A549 (cell line): ENCODE measurements at regions not wholly inside any gene's neighbourhood (a gene's known extent, or its start where the extent isn't known, plus 50 kb on each side); places are given as distances from the start of the nearest gene placed in this dataset.

ENCODE experiments used
- ATAC-seq, 2 experiments: fragments of 200-7000 bp in 1 of 2; fragments of >200 bp in 1 of 2; cut with Nextera tagmentation in 1 of 2; cut with Tn5 transposase in 1 of 2; 3 replicates each; pipeline versions ENCODE4 v1.8.0 to v1.9.1; 2018 to 2020; ENCODE audit warnings: mild to moderate bottlenecking in 1 of 2, moderate library complexity in 1 of 2
- CTCF ChIA-PET: fragments of 300-600 bp; sonication (Branson Sonifier 250); formaldehyde crosslinking; extraction: SDS; loops from one replicate; lab custom pipeline; 2021; ENCODE audit warnings: antibody characterized with exemption, inconsistent platforms; lab: Yijun Ruan, JAX
- POLR2A ChIA-PET: fragments of 350-600 bp; formaldehyde crosslinking; extraction: SDS; loops from one replicate; lab custom pipeline; 2021; ENCODE audit warnings: antibody characterized with exemption, inconsistent platforms; lab: Yijun Ruan, JAX
- DNase-seq, 2 experiments: peaks; one replicate each; pipeline versions ENCODE4 v3.0.0 to v3.0.0-alpha.2; 2011 to 2016; ENCODE audit warnings: low read depth in 1 of 2, low spot score in 1 of 2
- FAIRE-seq: peaks from 2 replicates; lab custom pipeline; 2011; peaks lifted over from hg19 to GRCh38; lab: Jason Lieb, UNC
- H3K27ac ChIP-seq, 2 experiments: fragments of >200 bp; sonication (Bioruptor Twin); formaldehyde crosslinking; 3 replicates each; pipeline ENCODE4 v1.5.1; 2016 to 2017
- H3K4me1 ChIP-seq: fragments of >200 bp; sonication (Bioruptor Twin); formaldehyde crosslinking; 3 replicates; pipeline ENCODE4 v1.6.1; 2016
- H3K4me2 ChIP-seq: fragments of >200 bp; sonication (Bioruptor Twin); formaldehyde crosslinking; 3 replicates; pipeline ENCODE4 v1.6.1; 2016
- H3K4me3 ChIP-seq: fragments of >200 bp; sonication (Bioruptor Twin); formaldehyde crosslinking; 3 replicates; pipeline ENCODE4 v1.5.1; 2016
- H3K9me3 ChIP-seq: fragments of >200 bp; sonication (Bioruptor Twin); formaldehyde crosslinking; 3 replicates; pipeline ENCODE4 v1.6.1; 2016
- CBX8 ChIP-seq: fragments of 200-600 bp; sonication (generic); IDR thresholded peaks from 2 replicates; pipeline ENCODE4 v1.6.1; 2016
- EHMT2 ChIP-seq: fragments of 200-600 bp; sonication (generic); IDR thresholded peaks from 2 replicates; pipeline ENCODE4 v1.6.1; 2016; ENCODE audit warnings: antibody characterized with exemption, low read depth, mild to moderate bottlenecking, moderate library complexity
- ESRRA ChIP-seq: fragments of 150-350 bp; IDR thresholded peaks from 2 replicates; pipeline ENCODE4 v1.6.1; 2014; ENCODE audit warnings: mild to moderate bottlenecking, low read length, borderline replicate concordance
- FOXS1 ChIP-seq: fragments of 250-450 bp; sonication (Bioruptor Pico); IDR thresholded peaks from 2 replicates; pipeline ENCODE4 v1.5.0; 2020; ENCODE audit warnings: mild to moderate bottlenecking, moderate library complexity
- HDAC2 ChIP-seq: fragments of 200-600 bp; sonication (generic); IDR thresholded peaks from 2 replicates; pipeline ENCODE4 v1.6.1; 2016
- HEYL ChIP-seq: fragments of 250-450 bp; sonication (Bioruptor Pico); IDR thresholded peaks from 2 replicates; pipeline ENCODE4 v1.8.0; 2021; ENCODE audit warnings: mild to moderate bottlenecking, moderate library complexity
- HOXB13 ChIP-seq: fragments of 250-450 bp; sonication (Bioruptor Pico); IDR thresholded peaks from 2 replicates; pipeline ENCODE4 v1.5.0; 2020; ENCODE audit warnings: low read depth, mild to moderate bottlenecking, moderate library complexity
- JUN ChIP-seq, 2 experiments: fragments of >200 bp; sonication (Bioruptor Twin); formaldehyde crosslinking; IDR thresholded peaks; 2 replicates in 1 of 2; 3 replicates in 1 of 2; pipeline ENCODE4 v1.6.1; 2016 to 2017
- JUNB ChIP-seq: fragments of >200 bp; sonication (Bioruptor Twin); formaldehyde crosslinking; IDR thresholded peaks from 2 replicates; pipeline ENCODE4 v1.6.1; 2016
- KDM5A ChIP-seq: fragments of 200-600 bp; sonication (generic); IDR thresholded peaks from 2 replicates; pipeline ENCODE4 v1.6.1; 2016; ENCODE audit warnings: antibody characterized with exemption, mild to moderate bottlenecking
- MAFK ChIP-seq: fragments of 450-650 bp; IDR thresholded peaks from 2 replicates; pipeline ENCODE4 v1.6.1; 2014; ENCODE audit not compliant: partially characterized antibody
- MAZ ChIP-seq: fragments of 150-350 bp; IDR thresholded peaks from 2 replicates; pipeline ENCODE4 v1.6.1; 2014; ENCODE audit warnings: antibody characterized with exemption, low read depth, low read length, borderline replicate concordance
- NPAS2 ChIP-seq: fragments of 250-450 bp; sonication (Bioruptor Pico); IDR thresholded peaks from 2 replicates; pipeline ENCODE4 v1.8.0; 2022; ENCODE audit warnings: mild to moderate bottlenecking, moderate library complexity, borderline replicate concordance
- PHF8 ChIP-seq: fragments of 200-600 bp; sonication (generic); IDR thresholded peaks from 2 replicates; pipeline ENCODE4 v1.6.1; 2016; ENCODE audit warnings: low read depth, mild to moderate bottlenecking, antibody characterized with exemption, moderate library complexity, borderline replicate concordance
- RCOR1 ChIP-seq: fragments of 150-350 bp; IDR thresholded peaks from 2 replicates; pipeline ENCODE4 v1.6.1; 2014; ENCODE audit warnings: antibody characterized with exemption, low read length, low read depth
- RNF2 ChIP-seq: fragments of 200-600 bp; sonication (generic); IDR thresholded peaks from 2 replicates; pipeline ENCODE4 v1.6.1; 2016; ENCODE audit warnings: low read depth, mild to moderate bottlenecking, antibody characterized with exemption, moderate library complexity, borderline replicate concordance
- SMC3 ChIP-seq: fragments of >200 bp; sonication (Bioruptor Twin); formaldehyde crosslinking; IDR thresholded peaks from 3 replicates; pipeline ENCODE4 v1.6.1; 2018; ENCODE audit warnings: inconsistent platforms
- SREBF2 ChIP-seq: fragments of 450-650 bp; IDR thresholded peaks from 2 replicates; pipeline ENCODE4 v1.6.1; 2014; ENCODE audit warnings: mild to moderate bottlenecking, moderate library complexity
- TFCP2L1 ChIP-seq: fragments of 250-450 bp; sonication (Bioruptor Pico); IDR thresholded peaks from 2 replicates; pipeline ENCODE4 v1.5.0; 2021; ENCODE audit warnings: mild to moderate bottlenecking
- ZC3H11A ChIP-seq: fragments of 450-650 bp; IDR thresholded peaks from 2 replicates; pipeline ENCODE4 v1.6.1; 2014; ENCODE audit warnings: antibody characterized with exemption, mild to moderate bottlenecking
- ZFP36 ChIP-seq: fragments of 450-650 bp; IDR thresholded peaks from 2 replicates; pipeline ENCODE4 v1.6.1; 2014; ENCODE audit warnings: borderline replicate concordance; ENCODE audit not compliant: partially characterized antibody
- ZNF302 ChIP-seq: fragments of 250-450 bp; sonication (Bioruptor Pico); IDR thresholded peaks from 2 replicates; pipeline ENCODE4 v1.9.0; 2021; ENCODE audit warnings: inconsistent platforms, mild to moderate bottlenecking, moderate library complexity
- ZSCAN20 ChIP-seq: fragments of 250-450 bp; sonication (Bioruptor Pico); IDR thresholded peaks from 2 replicates; pipeline ENCODE4 v1.8.0; 2022; ENCODE audit warnings: mild to moderate bottlenecking, moderate library complexity
- WGBS: methylation state at CpG from one replicate; pipeline ENCODE4 v1.1.6; 2017; ENCODE audit errors: missing lambda C conversion rate; 5-methylcytosine and 5-hydroxymethylcytosine counted together
- TF ChIP-seq, protein P1 (sequence below): IDR thresholded peaks from 2 replicates; pipeline ENCODE4 v1.6.1; 2012
- TF ChIP-seq, protein P2 (sequence below): IDR thresholded peaks from 2 replicates; pipeline ENCODE4 v1.6.1; 2012; ENCODE audit warnings: low read depth, borderline replicate concordance
- TF ChIP-seq, protein P3 (sequence below): fragments of >200 bp; sonication (Bioruptor Twin); formaldehyde crosslinking; IDR thresholded peaks from 2 replicates; pipeline ENCODE4 v1.6.1; 2016
- TF ChIP-seq, protein P4 (sequence below): fragments of >200 bp; sonication (Bioruptor Twin); formaldehyde crosslinking; IDR thresholded peaks from 3 replicates; pipeline ENCODE4 v1.5.1; 2016

DNA sequence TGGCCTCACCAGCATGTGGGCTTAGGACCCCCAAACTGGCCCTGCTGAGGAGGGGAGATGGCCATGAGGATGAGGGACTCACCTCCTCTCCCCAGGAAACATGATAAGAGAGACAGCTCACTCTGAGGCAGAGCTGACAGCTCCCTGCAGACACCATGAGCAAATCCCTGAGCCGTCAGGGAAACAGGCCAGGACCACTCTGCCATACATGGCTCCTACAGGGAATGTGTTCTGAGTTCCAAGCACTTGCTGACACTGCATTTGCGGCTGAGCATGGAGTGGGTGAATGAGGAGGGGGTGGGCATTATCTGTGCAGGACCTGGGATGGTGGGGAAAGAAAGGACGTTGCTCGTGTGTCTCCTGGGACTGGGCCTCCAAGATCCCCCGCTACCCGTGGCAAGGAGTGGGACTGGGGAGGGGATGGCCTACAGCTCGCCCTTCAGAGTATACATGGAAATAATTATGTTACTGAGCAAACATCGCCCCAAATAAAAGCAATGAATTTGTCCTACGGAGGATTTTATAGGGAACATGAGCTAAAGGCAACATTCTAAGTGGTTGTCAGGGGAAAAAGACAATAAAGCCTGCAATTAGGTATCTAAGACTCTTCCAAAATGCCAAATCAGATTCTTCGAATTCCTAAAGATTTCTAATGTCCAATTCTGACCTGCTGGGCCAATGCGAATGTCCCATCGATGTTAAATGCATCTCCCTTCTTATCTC, 355.9 kb upstream of the AJAP1 start:
- WGBS, result 20% methylated on average over 11 of the region's 12 CpGs
- no peak overlapping the region for H3K4me2 ChIP-seq
- TF ChIP-seq ZNF302 (no peak), JUN (IDR thresholded peaks at IDR 0.05) (no peak), SREBF2 (no peak), KDM5A (no peak), RNF2 (no peak), RCOR1 (no peak), ZFP36 (no peak), MAZ (no peak), EHMT2 (no peak), HEYL (CRISPR knock-in tag) (no peak), JUNB (no peak), HOXB13 (CRISPR knock-in tag) (no peak), HDAC2 (no peak), SMC3 (no peak), PHF8 (no peak)
- TF ChIP-seq, protein P1, sequence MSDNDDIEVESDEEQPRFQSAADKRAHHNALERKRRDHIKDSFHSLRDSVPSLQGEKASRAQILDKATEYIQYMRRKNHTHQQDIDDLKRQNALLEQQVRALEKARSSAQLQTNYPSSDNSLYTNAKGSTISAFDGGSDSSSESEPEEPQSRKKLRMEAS, result no peak
- H3K4me3 ChIP-seq, result no peak overlapping the region
- no peak overlapping the region for H3K27ac ChIP-seq
- H3K9me3 ChIP-seq, result peaks cover 2% of the 10 kb centered on the region; the same call in 1 of the 3 replicates
- DNase-seq (no peak), FAIRE-seq (no peak), ATAC-seq (no peak)
- CTCF ChIA-PET, result no interaction called here
- POLR2A ChIA-PET, result no interaction called here
- H3K4me1 ChIP-seq, result no peaks in the 10 kb centered on the region

DNA sequence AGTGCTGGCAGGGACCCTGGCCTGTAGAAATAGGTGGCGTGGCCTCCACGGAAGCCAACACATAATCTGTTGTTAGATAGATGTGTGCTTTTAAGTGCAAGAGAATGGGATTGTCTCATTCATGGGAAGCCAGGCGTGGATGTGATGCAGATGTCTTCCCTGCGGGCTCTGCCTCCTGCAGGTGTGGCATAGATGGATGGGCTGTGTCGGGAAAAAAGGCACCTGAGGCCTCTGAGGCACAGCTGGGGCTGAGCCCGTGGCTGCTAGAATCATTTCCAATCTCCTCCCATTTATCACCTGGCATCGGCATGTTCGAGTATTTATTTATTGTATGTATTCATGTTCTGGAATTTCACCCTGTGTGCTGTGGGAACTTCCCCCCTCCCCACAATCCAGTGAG, 353.4 kb upstream of the AJAP1 start:
- WGBS, result 40% methylated on average over 8 of the region's 8 CpGs
- TF ChIP-seq, protein P2, sequence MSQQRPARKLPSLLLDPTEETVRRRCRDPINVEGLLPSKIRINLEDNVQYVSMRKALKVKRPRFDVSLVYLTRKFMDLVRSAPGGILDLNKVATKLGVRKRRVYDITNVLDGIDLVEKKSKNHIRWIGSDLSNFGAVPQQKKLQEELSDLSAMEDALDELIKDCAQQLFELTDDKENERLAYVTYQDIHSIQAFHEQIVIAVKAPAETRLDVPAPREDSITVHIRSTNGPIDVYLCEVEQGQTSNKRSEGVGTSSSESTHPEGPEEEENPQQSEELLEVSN, result no peak
- TF ChIP-seq TFCP2L1 (CRISPR knock-in tag) (no peak), MAFK (no peak), ESRRA (no peak), ZC3H11A (no peak), JUN (IDR thresholded peaks at IDR 0.05) (no peak), FOXS1 (CRISPR knock-in tag) (no peak)
- FAIRE-seq (no peak), ATAC-seq (no peak), DNase-seq (no peak)
- H3K4me1 ChIP-seq, result no peaks in the 10 kb centered on the region
- H3K27ac ChIP-seq, result no peak overlapping the region
- ChIA-PET CTCF (no interaction called here), POLR2A (no interaction called here)
- no peak overlapping the region for H3K4me3 ChIP-seq
- H3K4me2 ChIP-seq, result no peak overlapping the region
- peaks cover 2% of the 10 kb centered on the region; the same call in 1 of the 3 replicates for H3K9me3 ChIP-seq

DNA sequence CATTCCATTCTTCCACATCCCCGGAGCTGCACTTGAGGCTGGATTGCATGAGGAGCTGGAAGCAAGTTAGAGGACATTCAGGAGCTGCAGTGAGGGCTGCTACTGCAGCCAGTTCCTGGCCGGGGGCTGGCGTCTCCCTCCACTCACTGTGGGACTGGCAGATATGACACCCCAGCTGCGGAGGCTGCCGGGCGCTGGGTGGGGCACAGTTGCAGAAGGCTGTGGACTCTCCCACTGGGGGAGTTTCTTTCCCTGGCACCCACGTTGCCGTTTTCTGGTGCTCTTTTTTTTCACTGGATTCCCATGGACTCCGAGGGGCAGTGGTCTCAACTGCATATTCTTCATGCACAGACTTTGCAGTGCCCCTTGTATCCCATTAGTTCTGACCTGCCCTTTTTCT, 351.1 kb upstream of the AJAP1 start:
- 27% methylated on average over 7 of the region's 9 CpGs for WGBS
- H3K27ac ChIP-seq, result no peak overlapping the region
- FAIRE-seq, result no peak
- POLR2A ChIA-PET, result no interaction called here
- no peak overlapping the region for H3K4me2 ChIP-seq
- TF ChIP-seq HDAC2 (no peak), ZSCAN20 (CRISPR knock-in tag) (no peak), NPAS2 (CRISPR knock-in tag) (no peak), RCOR1 (no peak), CBX8 (no peak)
- TF ChIP-seq, protein P3, sequence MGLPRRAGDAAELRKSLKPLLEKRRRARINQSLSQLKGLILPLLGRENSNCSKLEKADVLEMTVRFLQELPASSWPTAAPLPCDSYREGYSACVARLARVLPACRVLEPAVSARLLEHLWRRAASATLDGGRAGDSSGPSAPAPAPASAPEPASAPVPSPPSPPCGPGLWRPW, result no peak
- TF ChIP-seq, protein P4, sequence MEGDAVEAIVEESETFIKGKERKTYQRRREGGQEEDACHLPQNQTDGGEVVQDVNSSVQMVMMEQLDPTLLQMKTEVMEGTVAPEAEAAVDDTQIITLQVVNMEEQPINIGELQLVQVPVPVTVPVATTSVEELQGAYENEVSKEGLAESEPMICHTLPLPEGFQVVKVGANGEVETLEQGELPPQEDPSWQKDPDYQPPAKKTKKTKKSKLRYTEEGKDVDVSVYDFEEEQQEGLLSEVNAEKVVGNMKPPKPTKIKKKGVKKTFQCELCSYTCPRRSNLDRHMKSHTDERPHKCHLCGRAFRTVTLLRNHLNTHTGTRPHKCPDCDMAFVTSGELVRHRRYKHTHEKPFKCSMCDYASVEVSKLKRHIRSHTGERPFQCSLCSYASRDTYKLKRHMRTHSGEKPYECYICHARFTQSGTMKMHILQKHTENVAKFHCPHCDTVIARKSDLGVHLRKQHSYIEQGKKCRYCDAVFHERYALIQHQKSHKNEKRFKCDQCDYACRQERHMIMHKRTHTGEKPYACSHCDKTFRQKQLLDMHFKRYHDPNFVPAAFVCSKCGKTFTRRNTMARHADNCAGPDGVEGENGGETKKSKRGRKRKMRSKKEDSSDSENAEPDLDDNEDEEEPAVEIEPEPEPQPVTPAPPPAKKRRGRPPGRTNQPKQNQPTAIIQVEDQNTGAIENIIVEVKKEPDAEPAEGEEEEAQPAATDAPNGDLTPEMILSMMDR, result no peak
- TF ChIP-seq, all 56 proteins: peak for 0
- DNase-seq, result no peak
- Histone ChIP-seq H3K4me3 (no peak overlapping the region), H3K4me1 (no peaks in the 10 kb centered on the region), H3K9me3 (peaks cover 2% of the 10 kb centered on the region; the same call in 1 of the 3 replicates)
- CTCF ChIA-PET, result no interaction called here
- ATAC-seq, result no peak
